H1 (cell line): ENCODE measurements at regions not wholly inside any gene's neighbourhood (a gene's known extent, or its start where the extent isn't known, plus 50 kb on each side); places are given as distances from the start of the nearest gene placed in this dataset.

ENCODE experiments used
- CTCF ChIA-PET: fragments of 300-600 bp; sonication (Branson Sonifier 250); formaldehyde crosslinking; loops from one replicate; lab custom pipeline; 2021; ENCODE audit not compliant: partially characterized antibody; lab: Charles Lee
- POLR2A ChIA-PET: fragments of 300-600 bp; sonication (Branson Sonifier 250); formaldehyde crosslinking; loops from one replicate; lab custom pipeline; 2021; ENCODE audit warnings: inconsistent platforms; ENCODE audit not compliant: partially characterized antibody; lab: Charles Lee
- DNase-seq, 2 experiments: peaks; one replicate each; pipeline versions ENCODE4 v3.0.0 to v3.0.0-alpha.2; 2010 to 2022; ENCODE audit warnings: low spot score in 2 of 2, low read depth in 1 of 2, mixed read lengths in 1 of 2
- FAIRE-seq: peaks from 2 replicates; lab custom pipeline; 2011; peaks lifted over from hg19 to GRCh38; lab: Jason Lieb, UNC
- H2AFZ ChIP-seq: 2 replicates; pipeline ENCODE4 v1.8.1; 2012; ENCODE audit warnings: low read length, inconsistent platforms
- H2AK5ac ChIP-seq: 2 replicates; pipeline ENCODE4 v1.6.1; 2013; ENCODE audit warnings: low read depth, low read length
- H2BK120ac ChIP-seq: replicated peaks from 2 replicates; pipeline ENCODE3; 2013; ENCODE audit warnings: low read depth, low read length, inconsistent platforms
- H2BK12ac ChIP-seq: 2 replicates; pipeline ENCODE4 v1.6.1; 2013; ENCODE audit warnings: low read depth, low read length
- H2BK15ac ChIP-seq: 2 replicates; pipeline ENCODE4 v1.6.1; 2013; ENCODE audit warnings: low read length
- H2BK20ac ChIP-seq: 2 replicates; pipeline ENCODE4 v1.6.1; 2013; ENCODE audit warnings: low read length
- H2BK5ac ChIP-seq: 2 replicates; pipeline ENCODE4 v1.6.1; 2013; ENCODE audit warnings: low read depth, low read length
- H3K14ac ChIP-seq: 2 replicates; pipeline ENCODE4 v1.6.1; 2013; ENCODE audit warnings: inconsistent platforms; ENCODE audit not compliant: insufficient read length
- H3K18ac ChIP-seq: 2 replicates; pipeline ENCODE4 v1.6.1; 2013; ENCODE audit warnings: low read length; ENCODE audit errors: extremely low read depth
- H3K23ac ChIP-seq: 2 replicates; pipeline ENCODE4 v1.6.1; 2013; ENCODE audit warnings: inconsistent platforms; ENCODE audit not compliant: insufficient read length
- H3K23me2 ChIP-seq: 2 replicates; pipeline ENCODE4 v1.6.1; 2013; ENCODE audit warnings: low read depth, low read length
- H3K27ac ChIP-seq: 2 replicates; pipeline ENCODE4 v1.6.1; 2011; ENCODE audit warnings: low read depth, low read length, inconsistent platforms
- H3K27me3 ChIP-seq, 4 experiments: replicated peaks in 1 of 4; 1 replicate in 1 of 4; 2 replicates in 3 of 4; pipeline versions ENCODE4 v1.6.1 to v1.8.1; 2011 to 2013; ENCODE audit warnings: low read length in 3 of 4, mild to moderate bottlenecking in 3 of 4, inconsistent platforms in 2 of 4, mixed read lengths in 2 of 4, moderate library complexity in 1 of 4; ENCODE audit not compliant: control insufficient read depth in 3 of 4, insufficient read depth in 3 of 4; ENCODE audit errors: extremely low read depth in 1 of 4
- H3K36me3 ChIP-seq, 4 experiments: 2 replicates each; pipeline versions ENCODE4 v1.6.1 to v1.8.1; 2011 to 2013; ENCODE audit warnings: mild to moderate bottlenecking in 4 of 4, low read length in 3 of 4, moderate library complexity in 2 of 4, control low read depth in 1 of 4, inconsistent platforms in 1 of 4; ENCODE audit not compliant: insufficient read depth in 4 of 4, control insufficient read depth in 2 of 4
- H3K4ac ChIP-seq: replicated peaks from 2 replicates; pipeline ENCODE3; 2013; ENCODE audit warnings: low read length, low read depth, mixed read lengths, inconsistent platforms; ENCODE audit not compliant: insufficient read length
- H3K4me1 ChIP-seq, 4 experiments: replicated peaks in 1 of 4; 1 replicate in 1 of 4; 2 replicates in 3 of 4; pipeline versions ENCODE4 v1.6.1 to v1.8.1; 2011 to 2013; ENCODE audit warnings: low read length in 3 of 4, inconsistent platforms in 2 of 4, mixed read lengths in 1 of 4; ENCODE audit not compliant: insufficient read depth in 4 of 4, control insufficient read depth in 3 of 4
- H3K4me2 ChIP-seq, 2 experiments: 2 replicates each; pipeline versions ENCODE4 v1.6.1 to v1.8.1; 2011 to 2013; ENCODE audit warnings: low read depth in 2 of 2, low read length in 2 of 2, control low read depth in 1 of 2, inconsistent platforms in 1 of 2, mild to moderate bottlenecking in 1 of 2; ENCODE audit not compliant: insufficient read depth in 1 of 2
- H3K4me3 ChIP-seq, 4 experiments: fragments of 200-600, 300-600 bp in 1 of 4; sonication (generic), shearing (Covaris generic), sonication (Bioruptor Twin) in 1 of 4; 2 replicates each; pipeline versions ENCODE4 v1.5.1 to v1.8.1; 2011 to 2016; ENCODE audit warnings: low read length in 4 of 4, low read depth in 3 of 4, control low read depth in 2 of 4, inconsistent platforms in 2 of 4, mild to moderate bottlenecking in 2 of 4, mixed read lengths in 1 of 4, moderate library complexity in 1 of 4; ENCODE audit not compliant: insufficient read depth in 2 of 4; ENCODE audit errors: extremely low read depth in 1 of 4
- H3K56ac ChIP-seq: replicated peaks from 2 replicates; pipeline ENCODE3; 2013; ENCODE audit warnings: low read depth, mild to moderate bottlenecking, mixed read lengths, low read length, inconsistent platforms; ENCODE audit not compliant: insufficient read length
- H3K79me1 ChIP-seq: 2 replicates; pipeline ENCODE4 v1.6.1; 2013; ENCODE audit warnings: low read depth, low read length, control low read depth
- H3K79me2 ChIP-seq, 2 experiments: 2 replicates each; pipeline versions ENCODE4 v1.6.1 to v1.8.1; 2012 to 2013; ENCODE audit warnings: low read length in 2 of 2, mild to moderate bottlenecking in 2 of 2, inconsistent platforms in 1 of 2; ENCODE audit not compliant: insufficient read depth in 2 of 2, control insufficient read depth in 1 of 2
- H3K9ac ChIP-seq, 4 experiments: replicated peaks in 1 of 4; 1 replicate in 1 of 4; 2 replicates in 3 of 4; pipeline versions ENCODE4 v1.6.1 to v1.8.1; 2011 to 2013; ENCODE audit warnings: low read depth in 3 of 4, low read length in 3 of 4, control low read depth in 2 of 4, mild to moderate bottlenecking in 2 of 4, moderate library complexity in 2 of 4, inconsistent platforms in 1 of 4; ENCODE audit errors: extremely low read depth in 1 of 4
- H3K9me3 ChIP-seq, 2 experiments: 2 replicates each; pipeline versions ENCODE4 v1.6.1 to v1.8.1; 2012 to 2013; ENCODE audit warnings: mild to moderate bottlenecking in 2 of 2, moderate library complexity in 2 of 2, control low read depth in 1 of 2, inconsistent platforms in 1 of 2, low read depth in 1 of 2, low read length in 1 of 2, mixed read lengths in 1 of 2; ENCODE audit not compliant: insufficient read depth in 2 of 2
- H4K20me1 ChIP-seq, 2 experiments: replicated peaks in 1 of 2; 2 replicates each; pipeline versions ENCODE3 to v1.8.1; 2011 to 2013; ENCODE audit warnings: inconsistent platforms in 2 of 2, low read length in 2 of 2, mild to moderate bottlenecking in 1 of 2; ENCODE audit not compliant: insufficient read depth in 2 of 2, control insufficient read depth in 1 of 2
- H4K5ac ChIP-seq: 2 replicates; pipeline ENCODE4 v1.6.1; 2013; ENCODE audit warnings: low read length, low read depth, mixed read lengths, inconsistent platforms; ENCODE audit not compliant: insufficient read length
- H4K8ac ChIP-seq: 2 replicates; pipeline ENCODE4 v1.8.0; 2013; ENCODE audit warnings: mild to moderate bottlenecking, moderate library complexity, low read length, inconsistent platforms; ENCODE audit not compliant: insufficient read depth; ENCODE audit errors: extremely low read depth
- H4K91ac ChIP-seq: replicated peaks from 2 replicates; pipeline ENCODE3; 2013; ENCODE audit warnings: low read length, mixed read lengths, inconsistent platforms; ENCODE audit not compliant: insufficient read length
- ATF2 ChIP-seq: IDR thresholded peaks from 2 replicates; pipeline ENCODE4 v1.6.1; 2012; ENCODE audit warnings: low read length, inconsistent platforms
- BACH1 ChIP-seq: IDR thresholded peaks from 2 replicates; pipeline ENCODE4 v1.6.1; 2012; ENCODE audit warnings: low read length, improper control_type of control experiment
- CBX8 ChIP-seq: fragments of 300-800, 300-1000 bp; sonication (generic); IDR thresholded peaks from 2 replicates; pipeline ENCODE4 v1.7.1; 2016; ENCODE audit warnings: low read depth, low read length, borderline replicate concordance
- CEBPB ChIP-seq: IDR thresholded peaks from 2 replicates; pipeline ENCODE4 v1.6.1; 2012; ENCODE audit warnings: low read depth, low read length
- FOSL1 ChIP-seq: IDR thresholded peaks from 2 replicates; pipeline ENCODE4 v1.6.1; 2011; ENCODE audit warnings: mild to moderate bottlenecking, low read depth, low read length, moderate library complexity; ENCODE audit not compliant: insufficient read depth
- HDAC6 ChIP-seq: IDR thresholded peaks from one replicate; pipeline ENCODE4 v1.7.1; 2012; ENCODE audit warnings: low read depth, mild to moderate bottlenecking, inconsistent platforms, low read length, moderate library complexity
- NRF1 ChIP-seq: IDR thresholded peaks from 2 replicates; pipeline ENCODE4 v1.6.1; 2011; ENCODE audit warnings: mild to moderate bottlenecking, low read depth, low read length, improper control_type of control experiment
- SAP30 ChIP-seq: fragments of 300-600 bp; sonication (generic); IDR thresholded peaks from 2 replicates; pipeline ENCODE4 v1.7.1; 2012; ENCODE audit warnings: low read length, moderate library complexity, mild to moderate bottlenecking, inconsistent platforms; ENCODE audit not compliant: insufficient read depth, insufficient replicate concordance
- SIRT6 ChIP-seq: IDR thresholded peaks from one replicate; pipeline ENCODE4 v1.7.1; 2012; ENCODE audit warnings: low read length, inconsistent platforms
- TAF7 ChIP-seq: optimal IDR thresholded peaks from 2 replicates; pipeline ENCODE3; 2011; ENCODE audit warnings: low read depth, mild to moderate bottlenecking, inconsistent platforms, low read length, moderate library complexity, borderline replicate concordance
- YY1 ChIP-seq: IDR thresholded peaks from 2 replicates; pipeline ENCODE4 v1.6.1; 2011; ENCODE audit warnings: low read depth, mild to moderate bottlenecking, low read length
- WGBS, 2 experiments: shearing (Covaris generic) in 1 of 2; methylation state at CpG; one replicate each; pipeline versions ENCODE4 v1.1.6 to v1.1.7; 2013 to 2015; ENCODE audit warnings: low lambda C conversion rate in 2 of 2, mixed read lengths in 2 of 2, inconsistent platforms in 1 of 2, low coverage in 1 of 2, missing lambda C conversion rate in 1 of 2; ENCODE audit not compliant: insufficient replicate concordance in 2 of 2, insufficient coverage in 1 of 2, insufficient read length in 1 of 2; ENCODE audit errors: extremely low coverage in 1 of 2, missing lambda C conversion rate in 1 of 2; 5-methylcytosine and 5-hydroxymethylcytosine counted together

DNA sequence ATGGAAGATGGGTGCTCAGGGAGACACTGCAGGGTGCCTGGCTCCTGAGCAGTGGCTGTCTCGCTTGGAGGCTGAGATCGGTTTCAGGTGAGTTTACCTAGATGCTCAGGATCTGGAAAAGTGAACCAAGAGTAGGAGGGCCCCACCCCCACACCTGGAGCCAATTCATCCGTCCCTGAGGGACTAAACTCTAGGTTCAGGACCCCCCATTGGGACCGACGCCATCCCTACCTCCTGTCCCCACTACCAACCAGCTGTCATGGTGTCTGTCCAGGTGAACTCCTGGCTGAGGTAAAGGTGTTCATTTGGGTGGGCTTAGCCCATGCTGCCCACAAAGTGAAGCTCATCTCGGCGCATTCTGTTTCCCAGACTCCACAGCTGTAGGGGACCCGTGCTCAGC, 174.6 kb upstream of the PLPP4 start:
- Histone ChIP-seq H3K18ac (no peak overlapping the region), H3K27ac (no peak overlapping the region), H4K8ac (no peak overlapping the region), H2AFZ (no peak overlapping the region), H2BK120ac (no peak overlapping the region), H2BK12ac (no peak overlapping the region), H3K9me3 (peaks cover 0 to 4% of the 10 kb centered on the region in 2 experiments; a peak in 1 of 4 replicates), H3K56ac (no peak overlapping the region), H2BK15ac (no peak overlapping the region), H3K79me1 (no peaks in the 10 kb centered on the region), H3K4ac (no peak overlapping the region), H4K5ac (no peak overlapping the region), H3K23ac (no peak overlapping the region), H2AK5ac (no peak overlapping the region), H3K4me2 (no peak overlapping the region), H2BK20ac (no peak overlapping the region), H3K9ac (no peak overlapping the region), H4K91ac (no peak overlapping the region), H3K4me1 (peaks cover 2 to 12% (median 5%) of the 10 kb centered on the region in 4 experiments; a peak in 6 of 7 replicates), H3K27me3 (no peaks in the 10 kb centered on the region; a peak in 1 of 7 replicates), H4K20me1 (no peaks in the 10 kb centered on the region), H2BK5ac (no peak overlapping the region), H3K79me2 (no peaks in the 10 kb centered on the region), H3K14ac (no peak overlapping the region), H3K23me2 (no peaks in the 10 kb centered on the region), H3K4me3 (no peak overlapping the region), H3K36me3 (no peaks in the 10 kb centered on the region)
- CTCF ChIA-PET: no interaction called here
- no peak for FAIRE-seq
- no peak for DNase-seq
- no peak for TF ChIP-seq FOSL1
- no peak for TF ChIP-seq TAF7
- no peak for TF ChIP-seq CEBPB
- no peak for TF ChIP-seq YY1
- no peak for TF ChIP-seq CBX8
- no peak for TF ChIP-seq NRF1
- TF ChIP-seq SIRT6: no peak
- no peak for TF ChIP-seq HDAC6
- no peak for TF ChIP-seq BACH1
- no peak for TF ChIP-seq ATF2
- no peak for TF ChIP-seq SAP30
- WGBS, 2 experiments: 86% methylated on average over 8 of the region's 8 CpGs; no CpG with 5 or more reads in 1 of the 2 experiments
- POLR2A ChIA-PET: no interaction called here
